ENCODE measurements at regions not wholly inside any gene's neighbourhood (a gene's known extent, or its start where the extent isn't known, plus 50 kb on each side); places are given as distances from the start of the nearest gene placed in this dataset.
"Not testable (repeated sequence)": the region's sequence is repeated elsewhere in the genome, so short reads cannot be mapped to it uniquely, and the experiment has no call there.

DNA sequence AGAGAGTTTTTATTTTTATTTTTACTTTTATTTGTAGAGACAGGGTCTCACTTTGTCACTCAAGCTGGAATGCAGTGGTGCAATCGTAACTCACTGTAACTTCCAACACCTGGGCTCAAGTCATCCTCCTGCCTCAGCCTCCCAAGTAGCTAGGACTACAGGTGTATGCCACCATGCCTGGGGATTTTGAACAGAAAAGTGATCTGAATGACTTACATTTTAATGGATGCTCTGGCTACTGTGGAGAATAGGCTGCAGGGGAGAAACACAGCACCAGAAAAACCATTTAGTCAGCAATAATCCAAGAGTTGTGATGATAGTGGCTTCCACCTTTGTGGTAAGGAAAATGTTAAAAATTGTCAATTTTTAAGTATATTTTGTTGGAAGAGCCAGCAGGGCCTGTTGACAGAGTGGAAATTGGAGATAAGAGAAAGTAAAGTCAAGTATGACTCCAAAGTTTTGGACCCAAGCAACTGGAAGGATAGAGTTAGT is 106.0 kb upstream of the LOC128125822 start:
- no peak for DNase-seq (ENCODE audit: low read depth in 1 of 2, low spot score in 1 of 2)
- no peaks in the 10 kb centered on the region for H3K9me3 ChIP-seq (ENCODE audit: low read depth)
- H3K27me3 ChIP-seq: no peaks in the 10 kb centered on the region
- no peak overlapping the region for H3K4me3 ChIP-seq
- H3K36me3 ChIP-seq: no peaks in the 10 kb centered on the region
- H3K4me1 ChIP-seq (ENCODE audit: low read depth): no peaks in the 10 kb centered on the region
- H3K27ac ChIP-seq: no peak overlapping the region
- TF ChIP-seq, protein P1, sequence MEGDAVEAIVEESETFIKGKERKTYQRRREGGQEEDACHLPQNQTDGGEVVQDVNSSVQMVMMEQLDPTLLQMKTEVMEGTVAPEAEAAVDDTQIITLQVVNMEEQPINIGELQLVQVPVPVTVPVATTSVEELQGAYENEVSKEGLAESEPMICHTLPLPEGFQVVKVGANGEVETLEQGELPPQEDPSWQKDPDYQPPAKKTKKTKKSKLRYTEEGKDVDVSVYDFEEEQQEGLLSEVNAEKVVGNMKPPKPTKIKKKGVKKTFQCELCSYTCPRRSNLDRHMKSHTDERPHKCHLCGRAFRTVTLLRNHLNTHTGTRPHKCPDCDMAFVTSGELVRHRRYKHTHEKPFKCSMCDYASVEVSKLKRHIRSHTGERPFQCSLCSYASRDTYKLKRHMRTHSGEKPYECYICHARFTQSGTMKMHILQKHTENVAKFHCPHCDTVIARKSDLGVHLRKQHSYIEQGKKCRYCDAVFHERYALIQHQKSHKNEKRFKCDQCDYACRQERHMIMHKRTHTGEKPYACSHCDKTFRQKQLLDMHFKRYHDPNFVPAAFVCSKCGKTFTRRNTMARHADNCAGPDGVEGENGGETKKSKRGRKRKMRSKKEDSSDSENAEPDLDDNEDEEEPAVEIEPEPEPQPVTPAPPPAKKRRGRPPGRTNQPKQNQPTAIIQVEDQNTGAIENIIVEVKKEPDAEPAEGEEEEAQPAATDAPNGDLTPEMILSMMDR (IDR thresholded peaks at IDR 0.05; ENCODE audit: low read depth, low read length): no peak

DNA sequence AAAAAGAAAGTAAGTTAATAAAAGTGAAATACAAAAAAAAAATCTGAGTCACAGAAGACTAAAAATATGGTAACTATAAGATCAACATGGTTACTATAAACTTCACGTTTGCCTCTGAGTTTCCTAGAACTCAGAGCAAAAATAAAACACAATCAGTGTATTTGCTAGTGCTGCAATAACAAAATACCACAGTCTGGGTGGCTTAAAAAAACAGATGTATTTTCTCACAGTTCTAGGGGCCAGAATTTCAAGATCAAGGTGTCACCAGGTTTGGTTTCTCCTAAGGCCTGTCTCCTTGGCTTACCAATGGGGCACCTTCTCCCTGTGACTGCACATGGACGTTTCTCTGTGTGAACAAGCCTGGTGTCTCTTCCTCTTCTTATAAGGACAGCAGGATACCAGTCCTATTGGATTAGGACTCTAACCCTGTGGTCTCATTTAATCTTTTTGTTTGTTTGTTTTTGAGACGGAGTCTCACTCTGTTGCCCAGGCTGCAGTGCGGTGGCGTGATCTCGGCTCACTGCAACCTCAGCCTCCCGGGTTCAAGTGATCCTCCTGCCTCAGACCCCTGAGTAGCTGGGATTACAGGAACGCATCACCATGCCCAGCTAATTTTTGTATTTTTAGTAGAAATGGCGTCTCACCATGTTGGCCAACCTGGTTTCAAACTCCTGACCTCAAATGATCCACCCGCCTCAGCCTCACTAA is 104.9 kb upstream of the LOC128125822 start:
- Histone ChIP-seq H3K4me1 (ENCODE audit: low read depth) (no peaks in the 10 kb centered on the region), H3K36me3 (no peaks in the 10 kb centered on the region), H3K4me3 (no peak overlapping the region), H3K27me3 (no peaks in the 10 kb centered on the region), H3K27ac (no peak overlapping the region), H3K9me3 (ENCODE audit: low read depth) (no peaks in the 10 kb centered on the region)
- no peak for DNase-seq (ENCODE audit: low read depth in 1 of 2, low spot score in 1 of 2)
- TF ChIP-seq, protein P1 (IDR thresholded peaks at IDR 0.05; ENCODE audit: low read depth, low read length): no peak

DNA sequence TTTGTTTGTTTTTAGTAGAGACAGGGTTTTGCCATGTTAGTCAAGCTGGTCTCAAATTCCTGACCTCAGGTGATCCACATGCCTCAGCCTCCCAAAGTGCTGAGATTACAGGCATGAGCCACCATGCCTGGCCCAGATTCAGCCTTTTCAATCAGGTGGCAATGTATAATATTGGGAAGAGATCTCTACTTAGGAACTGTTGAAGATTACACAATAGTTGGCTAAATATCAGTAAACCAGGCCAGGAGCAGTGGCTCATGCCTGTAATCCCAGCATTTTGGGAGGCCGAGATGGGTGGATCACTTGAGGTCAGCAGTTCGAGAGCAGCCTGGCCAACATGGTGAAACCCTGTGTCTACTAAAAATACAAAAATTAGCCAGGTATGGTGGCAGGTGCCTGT is 101.1 kb upstream of the LOC128125822 start:
- not testable (repeated sequence) for H3K9me3 ChIP-seq (ENCODE audit: low read depth); H3K4me3 ChIP-seq; H3K36me3 ChIP-seq; H3K27ac ChIP-seq; DNase-seq (ENCODE audit: low read depth in 1 of 2, low spot score in 1 of 2); H3K4me1 ChIP-seq (ENCODE audit: low read depth); H3K27me3 ChIP-seq

DNA sequence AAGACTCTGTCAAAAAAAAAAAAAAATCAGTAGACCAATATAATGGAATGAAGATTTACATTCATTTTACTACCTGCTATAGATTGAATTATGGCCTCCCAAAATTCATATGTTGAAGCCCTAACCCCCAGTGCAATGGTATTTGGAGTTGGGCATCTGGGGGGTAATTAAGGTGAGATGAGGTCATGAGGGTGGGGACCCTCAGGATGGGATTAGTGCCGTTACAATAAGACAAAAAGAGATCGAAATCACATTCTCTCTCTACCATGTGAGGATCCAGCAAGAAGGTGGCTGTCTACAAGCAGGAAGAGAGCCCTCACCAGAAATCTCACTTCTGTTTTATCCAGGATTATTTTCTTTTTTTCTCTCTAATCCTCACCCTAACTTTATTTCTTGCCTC is 100.6 kb upstream of the LOC128125822 start:
- Histone ChIP-seq H3K4me3 (no peak overlapping the region), H3K36me3 (no peaks in the 10 kb centered on the region), H3K27me3 (no peaks in the 10 kb centered on the region), H3K27ac (no peak overlapping the region), H3K9me3 (ENCODE audit: low read depth) (no peaks in the 10 kb centered on the region), H3K4me1 (ENCODE audit: low read depth) (peaks cover 10% of the 10 kb centered on the region)
- DNase-seq (ENCODE audit: low read depth in 1 of 2, low spot score in 1 of 2): no peak
- TF ChIP-seq, protein P1 (IDR thresholded peaks at IDR 0.05; ENCODE audit: low read depth, low read length): no peak

DNA sequence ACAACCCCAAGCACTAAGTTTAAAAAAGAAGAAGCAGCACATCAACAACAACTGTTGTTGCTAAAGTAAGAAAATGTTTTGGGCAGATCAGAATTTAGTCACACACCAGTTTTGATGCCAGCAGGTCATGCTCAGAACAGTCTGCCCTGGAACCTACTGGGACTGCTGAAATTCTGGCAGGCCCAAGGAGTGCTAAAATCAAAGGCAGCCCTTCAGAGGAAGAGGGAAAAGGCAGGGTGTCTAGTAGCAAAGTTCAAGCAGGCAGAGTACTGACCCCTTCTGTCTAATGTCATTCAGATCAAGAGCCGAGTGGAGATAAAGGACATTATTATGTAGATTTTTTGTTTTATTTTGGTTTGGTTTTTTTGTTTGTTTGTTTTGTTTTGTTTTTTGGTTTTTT is 96.6 kb upstream of the LOC128125822 start:
- DNase-seq (ENCODE audit: low read depth in 1 of 2, low spot score in 1 of 2): peak in 1 of 2 donors; percentile 29
- Histone ChIP-seq H3K4me1 (ENCODE audit: low read depth) (peaks cover 10% of the 10 kb centered on the region), H3K27me3 (no peaks in the 10 kb centered on the region), H3K9me3 (ENCODE audit: low read depth) (no peaks in the 10 kb centered on the region), H3K36me3 (no peaks in the 10 kb centered on the region), H3K4me3 (no peak overlapping the region), H3K27ac (no peak overlapping the region)
- TF ChIP-seq, protein P1 (IDR thresholded peaks at IDR 0.05; ENCODE audit: low read depth, low read length): no peak

DNA sequence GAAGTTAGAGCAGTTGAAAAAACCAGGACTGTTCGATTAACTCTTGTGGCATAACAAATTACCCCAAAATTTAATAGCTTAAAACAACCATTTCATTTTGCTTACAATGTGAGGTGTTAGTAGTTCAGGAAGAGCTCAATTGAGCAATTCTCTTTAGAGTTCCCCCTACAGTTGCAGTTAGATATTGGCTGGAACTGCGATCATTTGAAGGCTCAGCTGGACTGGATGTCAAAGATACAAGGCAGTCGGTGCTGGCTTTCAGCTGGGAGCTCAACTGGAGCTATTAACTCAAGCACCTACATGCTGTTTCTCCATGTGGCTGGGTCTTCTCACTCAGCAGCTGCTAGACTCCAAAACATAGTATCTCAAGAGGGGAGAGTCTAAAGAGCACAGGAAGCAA is 96.0 kb upstream of the LOC128125822 start:
- peak in 1 of 2 donors; percentile 91 for DNase-seq (ENCODE audit: low read depth in 1 of 2, low spot score in 1 of 2)
- Histone ChIP-seq H3K27me3 (no peaks in the 10 kb centered on the region), H3K27ac (no peak overlapping the region), H3K4me1 (ENCODE audit: low read depth) (peaks cover 10% of the 10 kb centered on the region), H3K9me3 (ENCODE audit: low read depth) (no peaks in the 10 kb centered on the region), H3K4me3 (no peak overlapping the region), H3K36me3 (no peaks in the 10 kb centered on the region)
- TF ChIP-seq, protein P1 (IDR thresholded peaks at IDR 0.05; ENCODE audit: low read depth, low read length): no peak
